ENCODE measurements at regions not wholly inside any gene's neighbourhood (a gene's known extent, or its start where the extent isn't known, plus 50 kb on each side); places are given as distances from the start of the nearest gene placed in this dataset.
A peak's percentile ranks its signal among the peaks of the same experiment; 100 is the strongest.

DNA sequence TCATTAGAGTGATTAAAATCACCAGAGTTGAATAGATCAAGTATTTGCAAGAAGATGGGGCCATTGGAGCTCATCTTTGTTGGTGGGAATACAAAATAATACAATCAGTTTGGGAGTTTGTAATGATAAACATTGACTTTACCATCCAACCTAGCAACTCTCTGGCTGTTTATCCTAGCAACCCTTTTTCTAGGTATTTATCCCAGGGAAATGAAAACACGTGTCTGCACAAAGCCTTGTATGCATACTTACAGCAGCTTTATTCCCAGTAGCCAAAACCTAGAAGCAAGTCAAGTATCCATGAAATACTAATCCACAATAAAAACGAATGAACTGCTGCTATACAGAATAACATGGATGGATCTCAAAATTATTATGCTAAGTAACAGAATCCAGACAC is 152.7 kb upstream of the DAB2 start:
- Histone ChIP-seq H3K79me2 (ENCODE audit: insufficient read depth, low read length) (no peaks in the 10 kb centered on the region), H3K4me3 (ENCODE audit: low read depth, low read length, poor library complexity, severe bottlenecking) (no peak overlapping the region), H3K27me3 (ENCODE audit: insufficient read depth, low read length) (no peaks in the 10 kb centered on the region; the same call in 1 of the 2 replicates), H3K36me3 (ENCODE audit: insufficient read depth, low read length) (no peaks in the 10 kb centered on the region), H2AFZ (ENCODE audit: low read length) (no peak overlapping the region), H3F3A (ENCODE audit: insufficient read depth, low read length) (no peaks in the 10 kb centered on the region), H3K4me1 (ENCODE audit: insufficient read depth, low read length, severe bottlenecking) (no peaks in the 10 kb centered on the region), H4K20me1 (ENCODE audit: insufficient read depth, low read length) (no peaks in the 10 kb centered on the region), H3K9me3 (ENCODE audit: low read length) (no peaks in the 10 kb centered on the region), H3K9me2 (ENCODE audit: low read depth, low read length) (no peaks in the 10 kb centered on the region), H3K4me2 (ENCODE audit: low read length) (no peak overlapping the region), H3K9ac (ENCODE audit: low read length) (no peak overlapping the region), H3K27ac (ENCODE audit: low read depth, low read length, poor library complexity, severe bottlenecking) (no peak overlapping the region)
- no peak for TF ChIP-seq EZH2 (IDR thresholded peaks at IDR 0.05; ENCODE audit: borderline replicate concordance, low read length)
- TF ChIP-seq, protein P1, sequence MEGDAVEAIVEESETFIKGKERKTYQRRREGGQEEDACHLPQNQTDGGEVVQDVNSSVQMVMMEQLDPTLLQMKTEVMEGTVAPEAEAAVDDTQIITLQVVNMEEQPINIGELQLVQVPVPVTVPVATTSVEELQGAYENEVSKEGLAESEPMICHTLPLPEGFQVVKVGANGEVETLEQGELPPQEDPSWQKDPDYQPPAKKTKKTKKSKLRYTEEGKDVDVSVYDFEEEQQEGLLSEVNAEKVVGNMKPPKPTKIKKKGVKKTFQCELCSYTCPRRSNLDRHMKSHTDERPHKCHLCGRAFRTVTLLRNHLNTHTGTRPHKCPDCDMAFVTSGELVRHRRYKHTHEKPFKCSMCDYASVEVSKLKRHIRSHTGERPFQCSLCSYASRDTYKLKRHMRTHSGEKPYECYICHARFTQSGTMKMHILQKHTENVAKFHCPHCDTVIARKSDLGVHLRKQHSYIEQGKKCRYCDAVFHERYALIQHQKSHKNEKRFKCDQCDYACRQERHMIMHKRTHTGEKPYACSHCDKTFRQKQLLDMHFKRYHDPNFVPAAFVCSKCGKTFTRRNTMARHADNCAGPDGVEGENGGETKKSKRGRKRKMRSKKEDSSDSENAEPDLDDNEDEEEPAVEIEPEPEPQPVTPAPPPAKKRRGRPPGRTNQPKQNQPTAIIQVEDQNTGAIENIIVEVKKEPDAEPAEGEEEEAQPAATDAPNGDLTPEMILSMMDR (IDR thresholded peaks at IDR 0.05; ENCODE audit: low read length) = no peak

DNA sequence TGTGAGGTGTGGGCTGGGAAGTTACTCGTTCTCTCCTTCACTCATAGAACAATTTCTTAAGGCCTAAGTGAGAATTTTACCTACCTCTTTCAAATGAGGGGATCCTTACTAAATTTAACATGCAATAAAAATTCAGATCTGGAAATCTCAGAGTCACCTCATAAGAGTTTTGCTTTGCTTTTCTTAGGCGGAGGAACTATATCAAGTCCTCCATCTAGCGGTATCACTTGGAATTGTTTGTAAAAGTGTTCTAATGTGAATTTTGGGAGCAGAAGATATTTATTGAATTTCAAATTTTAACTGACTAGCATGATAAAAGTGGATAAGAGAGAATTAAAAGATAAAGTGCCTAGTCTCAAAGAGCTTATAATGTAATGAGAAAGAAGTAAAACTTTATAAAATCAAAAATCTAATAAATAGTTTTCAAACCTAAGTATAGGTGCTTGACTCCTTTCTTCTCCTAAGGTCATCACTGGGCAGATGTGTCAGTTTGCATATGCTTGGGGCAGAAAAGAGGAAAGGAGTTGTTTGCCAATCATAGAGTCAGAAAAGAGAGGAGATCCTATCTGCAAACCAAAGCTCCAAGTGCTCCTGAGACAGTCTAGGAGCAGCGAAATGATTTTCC is 145.7 kb upstream of the DAB2 start:
- H3K79me2 ChIP-seq (ENCODE audit: insufficient read depth, low read length) = no peaks in the 10 kb centered on the region
- H3K27me3 ChIP-seq (ENCODE audit: insufficient read depth, low read length) = no peaks in the 10 kb centered on the region
- no peaks in the 10 kb centered on the region for H3K9me3 ChIP-seq (ENCODE audit: low read length)
- no peaks in the 10 kb centered on the region for H3K4me1 ChIP-seq (ENCODE audit: insufficient read depth, low read length, severe bottlenecking)
- no peak overlapping the region for H2AFZ ChIP-seq (ENCODE audit: low read length)
- H4K20me1 ChIP-seq (ENCODE audit: insufficient read depth, low read length) = no peaks in the 10 kb centered on the region
- H3K27ac ChIP-seq (ENCODE audit: low read depth, low read length, poor library complexity, severe bottlenecking) = no peak overlapping the region
- no peak overlapping the region for H3K4me3 ChIP-seq (ENCODE audit: low read depth, low read length, poor library complexity, severe bottlenecking)
- no peaks in the 10 kb centered on the region for H3K36me3 ChIP-seq (ENCODE audit: insufficient read depth, low read length)
- TF ChIP-seq, protein P1 (IDR thresholded peaks at IDR 0.05; ENCODE audit: low read length) = peak; percentile 61
- TF ChIP-seq EZH2 (IDR thresholded peaks at IDR 0.05; ENCODE audit: borderline replicate concordance, low read length) = no peak
- H3K4me2 ChIP-seq (ENCODE audit: low read length) = no peak overlapping the region
- no peaks in the 10 kb centered on the region for H3K9me2 ChIP-seq (ENCODE audit: low read depth, low read length)
- no peaks in the 10 kb centered on the region for H3F3A ChIP-seq (ENCODE audit: insufficient read depth, low read length)
- no peak overlapping the region for H3K9ac ChIP-seq (ENCODE audit: low read length)

DNA sequence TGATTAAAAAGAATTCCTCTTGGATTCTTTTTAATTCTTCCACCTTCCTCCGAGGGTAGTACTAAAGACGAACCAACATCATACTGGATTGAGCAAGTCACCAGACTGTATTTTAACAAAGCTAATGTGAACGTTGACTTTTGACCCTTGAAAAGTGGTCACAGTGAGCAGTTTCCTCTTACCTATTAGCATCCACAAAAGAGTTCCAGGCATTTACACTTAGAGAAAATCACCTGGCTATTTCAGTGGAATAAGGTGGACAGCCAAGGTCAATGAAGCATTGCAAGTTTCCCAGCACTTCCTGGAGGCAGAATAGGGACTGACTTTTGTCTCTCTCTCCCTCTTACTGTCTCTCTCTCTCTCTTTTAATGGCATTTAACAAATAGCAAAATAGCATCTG is 145.1 kb upstream of the DAB2 start:
- H3F3A ChIP-seq (ENCODE audit: insufficient read depth, low read length) = no peaks in the 10 kb centered on the region
- no peak overlapping the region for H3K4me3 ChIP-seq (ENCODE audit: low read depth, low read length, poor library complexity, severe bottlenecking)
- H2AFZ ChIP-seq (ENCODE audit: low read length) = no peak overlapping the region
- H3K9me2 ChIP-seq (ENCODE audit: low read depth, low read length) = no peaks in the 10 kb centered on the region
- H3K79me2 ChIP-seq (ENCODE audit: insufficient read depth, low read length) = no peaks in the 10 kb centered on the region
- H3K4me2 ChIP-seq (ENCODE audit: low read length) = no peak overlapping the region
- no peaks in the 10 kb centered on the region for H4K20me1 ChIP-seq (ENCODE audit: insufficient read depth, low read length)
- TF ChIP-seq EZH2 (IDR thresholded peaks at IDR 0.05; ENCODE audit: borderline replicate concordance, low read length) = no peak
- TF ChIP-seq, protein P1 (IDR thresholded peaks at IDR 0.05; ENCODE audit: low read length) = no peak
- H3K4me1 ChIP-seq (ENCODE audit: insufficient read depth, low read length, severe bottlenecking) = no peaks in the 10 kb centered on the region
- no peaks in the 10 kb centered on the region for H3K9me3 ChIP-seq (ENCODE audit: low read length)
- no peaks in the 10 kb centered on the region for H3K36me3 ChIP-seq (ENCODE audit: insufficient read depth, low read length)
- H3K27ac ChIP-seq (ENCODE audit: low read depth, low read length, poor library complexity, severe bottlenecking) = no peak overlapping the region
- no peak overlapping the region for H3K9ac ChIP-seq (ENCODE audit: low read length)
- H3K27me3 ChIP-seq (ENCODE audit: insufficient read depth, low read length) = no peaks in the 10 kb centered on the region
